Kidney (tissue), 13 donors: ENCODE measurements at regions not wholly inside any gene's neighbourhood (a gene's known extent, or its start where the extent isn't known, plus 50 kb on each side); places are given as distances from the start of the nearest gene placed in this dataset.

ENCODE experiments used
- DNase-seq, 5 donors: peaks; one replicate each; pipeline ENCODE4 v3.0.0-alpha.2; 2013 to 2020
- FAIRE-seq: peaks from 2 replicates; lab custom pipeline; 2012; peaks lifted over from hg19 to GRCh38; lab: Jason Lieb, UNC
- H3K27ac ChIP-seq, 2 donors: one replicate each; pipeline ENCODE4 v1.7.0; 2013; ENCODE audit warnings: low read depth in 2 of 2, low read length in 2 of 2, inconsistent platforms in 1 of 2
- H3K27me3 ChIP-seq: one replicate; pipeline ENCODE4 v1.7.1; 2013; ENCODE audit warnings: low read length, inconsistent platforms; ENCODE audit not compliant: control insufficient read depth, insufficient read depth
- H3K36me3 ChIP-seq, 3 donors: one replicate each; pipeline versions ENCODE4 v1.7.0 to v1.7.1; 2013; ENCODE audit warnings: low read length in 3 of 3, control low read depth in 1 of 3, inconsistent platforms in 1 of 3; ENCODE audit not compliant: insufficient read depth in 3 of 3, control insufficient read depth in 2 of 3
- H3K4me1 ChIP-seq, 3 donors: one replicate each; pipeline versions ENCODE4 v1.7.0 to v1.7.1; 2013; ENCODE audit warnings: low read length in 3 of 3, inconsistent platforms in 1 of 3, low read depth in 1 of 3; ENCODE audit not compliant: control insufficient read depth in 2 of 3, insufficient read depth in 2 of 3
- H3K4me3 ChIP-seq, 3 donors: one replicate each; pipeline versions ENCODE4 v1.7.0 to v1.8.1; 2013; ENCODE audit warnings: low read length in 3 of 3, control low read depth in 1 of 3, inconsistent platforms in 1 of 3
- H3K9ac ChIP-seq, 3 donors: one replicate each; pipeline versions ENCODE4 v1.7.0 to v1.7.1; 2013; ENCODE audit warnings: low read length in 3 of 3, control low read depth in 1 of 3, inconsistent platforms in 1 of 3
- H3K9me3 ChIP-seq, 3 donors: one replicate each; pipeline versions ENCODE4 v1.7.0 to v1.7.1; 2013; ENCODE audit warnings: low read length in 3 of 3, control low read depth in 1 of 3, inconsistent platforms in 1 of 3; ENCODE audit not compliant: control insufficient read depth in 2 of 3, insufficient read depth in 1 of 3
- intact Hi-C: fragments of 100-400 bp; cut with DNase I; formaldehyde crosslinking; loops from one replicate; pipeline ENCODE4 v1.11.1; 2022
- TF ChIP-seq, protein P1 (sequence below): IDR thresholded peaks from 3 replicates; pipeline ENCODE4 v1.5.1; 2012; ENCODE audit warnings: mild to moderate bottlenecking, moderate library complexity, borderline replicate concordance; ENCODE audit not compliant: insufficient read depth; ENCODE audit errors: extremely low read depth
- donor health status: control.
- donor health status: control.
- donor health status: control.
- donor health status: control.
- donor health status: control.
- donor health status: DM: yes; HTN: yes; CAD: no.
- donor health status: Normal renal cell carcinoma (clear cell type).

DNA sequence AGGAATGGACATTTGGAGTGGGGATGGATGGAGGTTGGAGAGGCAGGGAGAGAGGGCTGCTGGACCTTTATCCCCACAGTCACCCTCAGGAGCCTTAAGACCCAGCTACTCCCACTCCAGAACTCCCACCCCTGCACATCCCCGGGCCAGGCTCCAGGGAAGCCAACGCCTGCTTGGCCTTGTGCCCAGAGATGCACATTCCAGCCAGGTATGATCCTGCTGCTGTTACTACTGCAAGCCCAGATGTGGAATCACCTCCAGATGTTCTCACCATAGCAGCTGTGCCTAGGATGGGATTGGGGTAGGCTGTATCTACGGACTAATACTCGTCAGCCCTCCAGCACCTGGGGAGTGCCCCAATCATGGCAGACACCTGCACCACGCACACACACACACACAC is 71.7 kb downstream of the ZFP36L2 start:
- H3K9me3 ChIP-seq: no peaks in the 10 kb centered on the region
- intact Hi-C loops: no loop called here
- TF ChIP-seq, protein P1, sequence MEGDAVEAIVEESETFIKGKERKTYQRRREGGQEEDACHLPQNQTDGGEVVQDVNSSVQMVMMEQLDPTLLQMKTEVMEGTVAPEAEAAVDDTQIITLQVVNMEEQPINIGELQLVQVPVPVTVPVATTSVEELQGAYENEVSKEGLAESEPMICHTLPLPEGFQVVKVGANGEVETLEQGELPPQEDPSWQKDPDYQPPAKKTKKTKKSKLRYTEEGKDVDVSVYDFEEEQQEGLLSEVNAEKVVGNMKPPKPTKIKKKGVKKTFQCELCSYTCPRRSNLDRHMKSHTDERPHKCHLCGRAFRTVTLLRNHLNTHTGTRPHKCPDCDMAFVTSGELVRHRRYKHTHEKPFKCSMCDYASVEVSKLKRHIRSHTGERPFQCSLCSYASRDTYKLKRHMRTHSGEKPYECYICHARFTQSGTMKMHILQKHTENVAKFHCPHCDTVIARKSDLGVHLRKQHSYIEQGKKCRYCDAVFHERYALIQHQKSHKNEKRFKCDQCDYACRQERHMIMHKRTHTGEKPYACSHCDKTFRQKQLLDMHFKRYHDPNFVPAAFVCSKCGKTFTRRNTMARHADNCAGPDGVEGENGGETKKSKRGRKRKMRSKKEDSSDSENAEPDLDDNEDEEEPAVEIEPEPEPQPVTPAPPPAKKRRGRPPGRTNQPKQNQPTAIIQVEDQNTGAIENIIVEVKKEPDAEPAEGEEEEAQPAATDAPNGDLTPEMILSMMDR: no peak

DNA sequence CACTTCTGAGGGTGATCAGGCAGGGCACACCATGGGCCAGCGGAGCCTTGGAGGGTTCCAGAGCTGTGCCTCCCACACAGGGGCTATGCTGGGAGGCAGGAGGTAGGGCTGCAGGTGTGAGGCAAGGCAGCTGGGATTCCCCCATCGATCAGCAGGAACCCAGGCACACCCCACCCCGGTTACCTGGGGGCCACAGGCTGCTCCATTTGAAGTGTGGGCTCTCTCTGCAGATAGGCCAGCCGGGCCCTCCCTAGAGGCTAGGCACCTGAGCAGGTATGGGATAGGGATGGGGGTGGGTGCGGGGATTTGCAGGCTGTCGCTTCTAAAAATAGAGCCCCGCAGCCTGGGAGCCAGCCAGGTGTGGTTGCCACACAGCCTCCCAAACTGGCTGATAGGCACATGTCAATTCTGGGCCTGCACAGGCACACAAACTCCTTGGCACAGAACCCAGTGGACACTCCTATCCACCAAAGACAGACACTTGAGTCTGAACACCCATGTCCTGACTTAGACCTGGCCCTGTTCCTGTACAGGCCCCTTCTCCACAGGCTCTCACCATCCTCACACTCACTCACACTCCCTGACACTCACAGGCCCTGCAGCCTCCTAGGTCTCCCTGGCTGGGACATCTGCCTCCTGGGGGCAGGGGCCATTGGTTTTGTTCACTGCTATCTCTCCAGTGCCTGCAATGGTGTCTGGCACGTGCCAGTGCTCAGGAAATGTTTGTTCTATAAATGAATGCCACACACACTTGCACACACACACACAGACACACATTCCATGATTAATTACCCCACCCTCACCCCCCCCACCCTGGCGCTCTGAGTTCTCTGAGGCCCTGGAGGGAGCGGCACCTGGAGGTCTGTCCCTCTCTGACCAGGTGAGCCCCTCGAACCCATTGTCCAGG is 73.4 kb downstream of the ZFP36L2 start:
- H3K9ac ChIP-seq: no peak overlapping the region
- intact Hi-C loops: no loop called here
- DNase-seq: no peak
- H3K4me3 ChIP-seq: no peak overlapping the region
- no peaks in the 10 kb centered on the region for H3K36me3 ChIP-seq
- no peak for FAIRE-seq
- H3K9me3 ChIP-seq: no peaks in the 10 kb centered on the region
- no peak overlapping the region for H3K27ac ChIP-seq
- peaks cover 0 to 3% (median 0%) of the 10 kb centered on the region in 3 donors for H3K4me1 ChIP-seq
- TF ChIP-seq, protein P1: no peak
- no peaks in the 10 kb centered on the region for H3K27me3 ChIP-seq

More for the DNA sequence above, 71.7 kb downstream of the ZFP36L2 start:
- no peak overlapping the region for H3K9ac ChIP-seq
- H3K4me3 ChIP-seq: no peak overlapping the region
- no peak for FAIRE-seq
- H3K27me3 ChIP-seq: no peaks in the 10 kb centered on the region
- peaks cover 0 to 13% (median 0%) of the 10 kb centered on the region in 3 donors for H3K4me1 ChIP-seq
- H3K27ac ChIP-seq: no peak overlapping the region
- no peaks in the 10 kb centered on the region for H3K36me3 ChIP-seq
- no peak for DNase-seq

DNA sequence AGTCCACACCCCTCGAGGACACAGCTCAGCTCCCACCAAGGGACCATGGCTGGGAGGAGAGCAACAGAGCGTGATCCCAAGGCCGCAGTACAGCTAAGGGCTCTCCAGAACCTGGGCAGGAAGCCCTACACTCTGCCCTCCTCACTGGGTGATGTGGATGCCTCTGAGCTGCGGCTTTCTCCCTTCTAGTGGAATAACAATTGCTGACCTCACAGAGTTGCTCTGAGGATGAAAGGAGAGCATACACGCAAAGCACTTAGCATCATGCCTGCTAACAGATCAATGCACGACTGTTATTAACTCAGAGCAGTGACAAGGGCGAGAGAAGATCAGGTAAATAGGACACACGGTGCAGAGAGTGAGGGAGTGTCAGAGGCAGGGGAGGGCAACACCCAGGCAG is 74.2 kb downstream of the ZFP36L2 start:
- Histone ChIP-seq H3K9ac (no peak overlapping the region), H3K27me3 (no peaks in the 10 kb centered on the region), H3K27ac (no peak overlapping the region), H3K4me3 (no peak overlapping the region), H3K9me3 (no peaks in the 10 kb centered on the region), H3K4me1 (peaks cover 0 to 3% (median 0%) of the 10 kb centered on the region in 3 donors), H3K36me3 (no peaks in the 10 kb centered on the region)
- DNase-seq (no peak), FAIRE-seq (no peak)
- intact Hi-C loops: no loop called here
- TF ChIP-seq, protein P1: no peak
